H1 (cell line): ENCODE measurements at regions not wholly inside any gene's neighbourhood (a gene's known extent, or its start where the extent isn't known, plus 50 kb on each side); places are given as distances from the start of the nearest gene placed in this dataset.

Experiments used
- CTCF ChIA-PET: fragments of 300-600 bp; sonication (Branson Sonifier 250); formaldehyde crosslinking; loops from one replicate; lab custom pipeline; 2021; ENCODE audit not compliant: partially characterized antibody; lab: Charles Lee
- POLR2A ChIA-PET: fragments of 300-600 bp; sonication (Branson Sonifier 250); formaldehyde crosslinking; loops from one replicate; lab custom pipeline; 2021; ENCODE audit warnings: inconsistent platforms; ENCODE audit not compliant: partially characterized antibody; lab: Charles Lee
- DNase-seq, 2 experiments: peaks; one replicate each; pipeline versions ENCODE4 v3.0.0 to v3.0.0-alpha.2; 2010 to 2022; ENCODE audit warnings: low spot score in 2 of 2, low read depth in 1 of 2, mixed read lengths in 1 of 2
- FAIRE-seq: peaks from 2 replicates; lab custom pipeline; 2011; peaks lifted over from hg19 to GRCh38; lab: Jason Lieb, UNC
- H2AFZ ChIP-seq: 2 replicates; pipeline ENCODE4 v1.8.1; 2012; ENCODE audit warnings: low read length, inconsistent platforms
- H2AK5ac ChIP-seq: 2 replicates; pipeline ENCODE4 v1.6.1; 2013; ENCODE audit warnings: low read depth, low read length
- H2BK120ac ChIP-seq: replicated peaks from 2 replicates; pipeline ENCODE3; 2013; ENCODE audit warnings: low read depth, low read length, inconsistent platforms
- H2BK12ac ChIP-seq: 2 replicates; pipeline ENCODE4 v1.6.1; 2013; ENCODE audit warnings: low read depth, low read length
- H2BK15ac ChIP-seq: 2 replicates; pipeline ENCODE4 v1.6.1; 2013; ENCODE audit warnings: low read length
- H2BK20ac ChIP-seq: 2 replicates; pipeline ENCODE4 v1.6.1; 2013; ENCODE audit warnings: low read length
- H2BK5ac ChIP-seq: 2 replicates; pipeline ENCODE4 v1.6.1; 2013; ENCODE audit warnings: low read depth, low read length
- H3K14ac ChIP-seq: 2 replicates; pipeline ENCODE4 v1.6.1; 2013; ENCODE audit warnings: inconsistent platforms; ENCODE audit not compliant: insufficient read length
- H3K18ac ChIP-seq: 2 replicates; pipeline ENCODE4 v1.6.1; 2013; ENCODE audit warnings: low read length; ENCODE audit errors: extremely low read depth
- H3K23ac ChIP-seq: 2 replicates; pipeline ENCODE4 v1.6.1; 2013; ENCODE audit warnings: inconsistent platforms; ENCODE audit not compliant: insufficient read length
- H3K23me2 ChIP-seq: 2 replicates; pipeline ENCODE4 v1.6.1; 2013; ENCODE audit warnings: low read depth, low read length
- H3K27ac ChIP-seq: 2 replicates; pipeline ENCODE4 v1.6.1; 2011; ENCODE audit warnings: low read depth, low read length, inconsistent platforms
- H3K27me3 ChIP-seq, 4 experiments: replicated peaks in 1 of 4; 1 replicate in 1 of 4; 2 replicates in 3 of 4; pipeline versions ENCODE4 v1.6.1 to v1.8.1; 2011 to 2013; ENCODE audit warnings: low read length in 3 of 4, mild to moderate bottlenecking in 3 of 4, inconsistent platforms in 2 of 4, mixed read lengths in 2 of 4, moderate library complexity in 1 of 4; ENCODE audit not compliant: control insufficient read depth in 3 of 4, insufficient read depth in 3 of 4; ENCODE audit errors: extremely low read depth in 1 of 4
- H3K36me3 ChIP-seq, 4 experiments: 2 replicates each; pipeline versions ENCODE4 v1.6.1 to v1.8.1; 2011 to 2013; ENCODE audit warnings: mild to moderate bottlenecking in 4 of 4, low read length in 3 of 4, moderate library complexity in 2 of 4, control low read depth in 1 of 4, inconsistent platforms in 1 of 4; ENCODE audit not compliant: insufficient read depth in 4 of 4, control insufficient read depth in 2 of 4
- H3K4ac ChIP-seq: replicated peaks from 2 replicates; pipeline ENCODE3; 2013; ENCODE audit warnings: low read length, low read depth, mixed read lengths, inconsistent platforms; ENCODE audit not compliant: insufficient read length
- H3K4me1 ChIP-seq, 4 experiments: replicated peaks in 1 of 4; 1 replicate in 1 of 4; 2 replicates in 3 of 4; pipeline versions ENCODE4 v1.6.1 to v1.8.1; 2011 to 2013; ENCODE audit warnings: low read length in 3 of 4, inconsistent platforms in 2 of 4, mixed read lengths in 1 of 4; ENCODE audit not compliant: insufficient read depth in 4 of 4, control insufficient read depth in 3 of 4
- H3K4me2 ChIP-seq, 2 experiments: 2 replicates each; pipeline versions ENCODE4 v1.6.1 to v1.8.1; 2011 to 2013; ENCODE audit warnings: low read depth in 2 of 2, low read length in 2 of 2, control low read depth in 1 of 2, inconsistent platforms in 1 of 2, mild to moderate bottlenecking in 1 of 2; ENCODE audit not compliant: insufficient read depth in 1 of 2
- H3K4me3 ChIP-seq, 4 experiments: fragments of 200-600, 300-600 bp in 1 of 4; sonication (generic), shearing (Covaris generic), sonication (Bioruptor Twin) in 1 of 4; 2 replicates each; pipeline versions ENCODE4 v1.5.1 to v1.8.1; 2011 to 2016; ENCODE audit warnings: low read length in 4 of 4, low read depth in 3 of 4, control low read depth in 2 of 4, inconsistent platforms in 2 of 4, mild to moderate bottlenecking in 2 of 4, mixed read lengths in 1 of 4, moderate library complexity in 1 of 4; ENCODE audit not compliant: insufficient read depth in 2 of 4; ENCODE audit errors: extremely low read depth in 1 of 4
- H3K56ac ChIP-seq: replicated peaks from 2 replicates; pipeline ENCODE3; 2013; ENCODE audit warnings: low read depth, mild to moderate bottlenecking, mixed read lengths, low read length, inconsistent platforms; ENCODE audit not compliant: insufficient read length
- H3K79me1 ChIP-seq: 2 replicates; pipeline ENCODE4 v1.6.1; 2013; ENCODE audit warnings: low read depth, low read length, control low read depth
- H3K79me2 ChIP-seq, 2 experiments: 2 replicates each; pipeline versions ENCODE4 v1.6.1 to v1.8.1; 2012 to 2013; ENCODE audit warnings: low read length in 2 of 2, mild to moderate bottlenecking in 2 of 2, inconsistent platforms in 1 of 2; ENCODE audit not compliant: insufficient read depth in 2 of 2, control insufficient read depth in 1 of 2
- H3K9ac ChIP-seq, 4 experiments: replicated peaks in 1 of 4; 1 replicate in 1 of 4; 2 replicates in 3 of 4; pipeline versions ENCODE4 v1.6.1 to v1.8.1; 2011 to 2013; ENCODE audit warnings: low read depth in 3 of 4, low read length in 3 of 4, control low read depth in 2 of 4, mild to moderate bottlenecking in 2 of 4, moderate library complexity in 2 of 4, inconsistent platforms in 1 of 4; ENCODE audit errors: extremely low read depth in 1 of 4
- H3K9me3 ChIP-seq, 2 experiments: 2 replicates each; pipeline versions ENCODE4 v1.6.1 to v1.8.1; 2012 to 2013; ENCODE audit warnings: mild to moderate bottlenecking in 2 of 2, moderate library complexity in 2 of 2, control low read depth in 1 of 2, inconsistent platforms in 1 of 2, low read depth in 1 of 2, low read length in 1 of 2, mixed read lengths in 1 of 2; ENCODE audit not compliant: insufficient read depth in 2 of 2
- H4K20me1 ChIP-seq, 2 experiments: replicated peaks in 1 of 2; 2 replicates each; pipeline versions ENCODE3 to v1.8.1; 2011 to 2013; ENCODE audit warnings: inconsistent platforms in 2 of 2, low read length in 2 of 2, mild to moderate bottlenecking in 1 of 2; ENCODE audit not compliant: insufficient read depth in 2 of 2, control insufficient read depth in 1 of 2
- H4K5ac ChIP-seq: 2 replicates; pipeline ENCODE4 v1.6.1; 2013; ENCODE audit warnings: low read length, low read depth, mixed read lengths, inconsistent platforms; ENCODE audit not compliant: insufficient read length
- H4K8ac ChIP-seq: 2 replicates; pipeline ENCODE4 v1.8.0; 2013; ENCODE audit warnings: mild to moderate bottlenecking, moderate library complexity, low read length, inconsistent platforms; ENCODE audit not compliant: insufficient read depth; ENCODE audit errors: extremely low read depth
- H4K91ac ChIP-seq: replicated peaks from 2 replicates; pipeline ENCODE3; 2013; ENCODE audit warnings: low read length, mixed read lengths, inconsistent platforms; ENCODE audit not compliant: insufficient read length
- BRCA1 ChIP-seq: IDR thresholded peaks from 2 replicates; pipeline ENCODE4 v1.6.1; 2012; ENCODE audit warnings: low read depth, low read length, improper control_type of control experiment
- CHD1 ChIP-seq: IDR thresholded peaks from 2 replicates; pipeline ENCODE4 v1.6.1; 2012; ENCODE audit warnings: low read depth, low read length, improper control_type of control experiment
- JUND ChIP-seq: IDR thresholded peaks from 2 replicates; pipeline ENCODE4 v1.6.1; 2011; ENCODE audit warnings: mild to moderate bottlenecking, improper control_type of control experiment, low read length
- KDM1A ChIP-seq: fragments of 200-600, 300-600 bp; sonication (generic); IDR thresholded peaks from 2 replicates; pipeline ENCODE4 v1.7.1; 2016; ENCODE audit warnings: mild to moderate bottlenecking, low read length, borderline replicate concordance
- POU5F1 ChIP-seq: IDR thresholded peaks from 2 replicates; pipeline ENCODE4 v1.6.1; 2011; ENCODE audit warnings: low read depth, mild to moderate bottlenecking, low read length, moderate library complexity
- RBBP5 ChIP-seq: IDR thresholded peaks from 2 replicates; pipeline ENCODE4 v1.7.1; 2012; ENCODE audit warnings: low read depth, mild to moderate bottlenecking, inconsistent platforms, low read length, moderate library complexity, borderline replicate concordance
- SIN3A ChIP-seq, 2 experiments: IDR thresholded peaks in 1 of 2; conservative IDR thresholded peaks in 1 of 2; 2 replicates each; pipeline ENCODE4 v1.6.1; 2011 to 2012; ENCODE audit warnings: low read length in 2 of 2, improper control_type of control experiment in 1 of 2, low read depth in 1 of 2, mild to moderate bottlenecking in 1 of 2
- SP4 ChIP-seq: IDR thresholded peaks from 2 replicates; pipeline ENCODE4 v1.6.1; 2012; ENCODE audit warnings: low read length, inconsistent platforms
- YY1 ChIP-seq: IDR thresholded peaks from 2 replicates; pipeline ENCODE4 v1.6.1; 2011; ENCODE audit warnings: low read depth, mild to moderate bottlenecking, low read length
- ZNF274 ChIP-seq: IDR thresholded peaks from 2 replicates; pipeline ENCODE4 v1.7.0; 2012; ENCODE audit warnings: low read length, borderline replicate concordance; ENCODE audit errors: extremely low read depth
- WGBS, 2 experiments: shearing (Covaris generic) in 1 of 2; methylation state at CpG; one replicate each; pipeline versions ENCODE4 v1.1.6 to v1.1.7; 2013 to 2015; ENCODE audit warnings: low lambda C conversion rate in 2 of 2, mixed read lengths in 2 of 2, inconsistent platforms in 1 of 2, low coverage in 1 of 2, missing lambda C conversion rate in 1 of 2; ENCODE audit not compliant: insufficient replicate concordance in 2 of 2, insufficient coverage in 1 of 2, insufficient read length in 1 of 2; ENCODE audit errors: extremely low coverage in 1 of 2, missing lambda C conversion rate in 1 of 2; 5-methylcytosine and 5-hydroxymethylcytosine counted together
- TF ChIP-seq, protein P1 (sequence below): IDR thresholded peaks from 2 replicates; pipeline ENCODE4 v1.6.1; 2011; ENCODE audit warnings: low read depth, mild to moderate bottlenecking, low read length; ENCODE audit not compliant: insufficient read depth
- TF ChIP-seq, protein P2 (sequence below): IDR thresholded peaks from 2 replicates; pipeline ENCODE4 v1.6.1; 2012; ENCODE audit warnings: inconsistent platforms

DNA sequence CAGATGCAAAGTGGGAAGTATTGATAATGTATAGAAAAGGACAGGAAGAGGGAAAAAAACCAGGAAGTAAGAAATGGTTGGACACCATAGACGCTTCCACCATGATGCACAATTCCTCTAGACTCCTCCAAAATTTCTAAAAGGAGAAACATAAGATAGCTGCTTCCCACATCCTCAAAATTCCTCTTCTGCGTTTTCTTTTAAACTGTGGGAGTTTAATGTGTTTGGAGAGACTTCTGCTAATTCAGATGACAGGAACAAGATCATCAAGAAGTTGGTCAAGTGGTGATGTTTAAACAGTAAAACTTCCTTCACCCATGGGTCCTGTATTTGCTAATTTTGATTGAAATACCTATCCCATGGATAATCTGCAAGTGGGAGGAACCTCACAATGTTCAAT, 130.2 kb downstream of the IRS2 start:
- Histone ChIP-seq H3K79me1 (no peaks in the 10 kb centered on the region), H4K5ac (no peak overlapping the region), H3K36me3 (no peaks in the 10 kb centered on the region), H2AK5ac (no peak overlapping the region), H4K20me1 (peaks cover 0 to 2% of the 10 kb centered on the region in 2 experiments), H3K9me3 (no peaks in the 10 kb centered on the region), H3K4me1 (no peaks in the 10 kb centered on the region), H3K4me2 (no peak overlapping the region), H3K14ac (no peak overlapping the region), H2BK120ac (no peak overlapping the region), H3K27ac (no peak overlapping the region), H3K18ac (no peak overlapping the region), H3K9ac (no peak overlapping the region), H2BK12ac (no peak overlapping the region), H3K4me3 (no peak overlapping the region), H2BK5ac (no peak overlapping the region), H3K23me2 (no peaks in the 10 kb centered on the region; the same call in 1 of the 2 replicates), H2BK15ac (no peak overlapping the region), H2BK20ac (no peak overlapping the region), H3K4ac (no peak overlapping the region), H4K8ac (no peak overlapping the region), H3K79me2 (no peaks in the 10 kb centered on the region), H3K56ac (no peak overlapping the region), H2AFZ (no peak overlapping the region), H4K91ac (no peak overlapping the region), H3K23ac (no peak overlapping the region), H3K27me3 (no peaks in the 10 kb centered on the region)
- FAIRE-seq, result no peak
- 95% methylated on average over 2 of the region's 2 CpGs; no CpG with 5 or more reads in 1 of the 2 experiments for WGBS, 2 experiments
- ChIA-PET POLR2A (no interaction called here), CTCF (interaction anchor here (0.6 kb wide), 1 partner anchor 267 kb away, joined by 3 read pairs; no protein-coding TSS in a partner anchor)
- DNase-seq, result no peak
- no peak for TF ChIP-seq JUND
- TF ChIP-seq POU5F1, result no peak
- no peak for TF ChIP-seq CHD1
- TF ChIP-seq, protein P1, sequence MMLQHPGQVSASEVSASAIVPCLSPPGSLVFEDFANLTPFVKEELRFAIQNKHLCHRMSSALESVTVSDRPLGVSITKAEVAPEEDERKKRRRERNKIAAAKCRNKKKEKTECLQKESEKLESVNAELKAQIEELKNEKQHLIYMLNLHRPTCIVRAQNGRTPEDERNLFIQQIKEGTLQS, result no peak
- TF ChIP-seq SP4, result no peak
- no peak for TF ChIP-seq KDM1A
- no peak for TF ChIP-seq ZNF274
- TF ChIP-seq, protein P2, sequence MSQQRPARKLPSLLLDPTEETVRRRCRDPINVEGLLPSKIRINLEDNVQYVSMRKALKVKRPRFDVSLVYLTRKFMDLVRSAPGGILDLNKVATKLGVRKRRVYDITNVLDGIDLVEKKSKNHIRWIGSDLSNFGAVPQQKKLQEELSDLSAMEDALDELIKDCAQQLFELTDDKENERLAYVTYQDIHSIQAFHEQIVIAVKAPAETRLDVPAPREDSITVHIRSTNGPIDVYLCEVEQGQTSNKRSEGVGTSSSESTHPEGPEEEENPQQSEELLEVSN, result no peak
- no peak for TF ChIP-seq RBBP5
- no peak for TF ChIP-seq BRCA1
- no peak for TF ChIP-seq SIN3A (conservative IDR thresholded peaks at IDR 0.05 in 1 of 2, IDR thresholded peaks at IDR 0.05 in 1 of 2; ENCODE audit: low read depth in 1 of 2, low read length in 2 of 2)
- no peak for TF ChIP-seq YY1
- TF ChIP-seq, all 59 proteins: peak for 0
